GM12872 (cell line): ENCODE measurements at regions not wholly inside any gene's neighbourhood (a gene's known extent, or its start where the extent isn't known, plus 50 kb on each side); places are given as distances from the start of the nearest gene placed in this dataset.

Experiments used
- CTCF ChIP-seq: IDR thresholded peaks from 3 replicates; pipeline ENCODE4 v1.5.1; 2011; ENCODE audit warnings: low read depth, mild to moderate bottlenecking, low read length, moderate library complexity; ENCODE audit not compliant: insufficient read depth

GRCh38 chr6:68053805-68054373 is 581.2 kb upstream of the ADGRB3 start:
- no peak for TF ChIP-seq CTCF

GRCh38 chr6:68052234-68052633 is 582.8 kb upstream of the ADGRB3 start:
- TF ChIP-seq CTCF: no peak

- TF ChIP-seq CTCF: no peak
Measured at GRCh38 chr6:68049562-68049961, 585.5 kb upstream of the ADGRB3 start.

- no peak for TF ChIP-seq CTCF
Measured at GRCh38 chr6:68046756-68047155, 588.3 kb upstream of the ADGRB3 start.

- TF ChIP-seq CTCF: no peak
Measured at GRCh38 chr6:68046302-68046701, 588.8 kb upstream of the ADGRB3 start.

DNA sequence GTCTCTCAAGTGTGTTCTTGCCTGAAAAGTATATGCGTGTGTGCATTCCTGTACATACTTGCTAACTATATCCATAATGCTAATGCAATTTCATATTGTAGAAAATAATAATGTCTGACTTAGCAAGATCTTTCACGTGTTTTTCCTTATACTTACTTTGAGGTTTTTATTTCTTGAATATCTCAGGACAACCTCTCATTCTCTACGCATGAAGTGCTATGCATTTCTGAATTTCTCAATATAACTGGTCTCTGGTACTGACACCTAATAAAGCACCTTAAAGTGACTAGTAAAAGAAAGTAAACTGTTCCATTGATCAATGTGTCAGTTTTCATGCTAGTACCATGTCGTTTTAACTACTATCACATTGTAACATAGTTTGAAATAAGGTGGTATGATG is 589.9 kb upstream of the ADGRB3 start:
- TF ChIP-seq CTCF: no peak

DNA sequence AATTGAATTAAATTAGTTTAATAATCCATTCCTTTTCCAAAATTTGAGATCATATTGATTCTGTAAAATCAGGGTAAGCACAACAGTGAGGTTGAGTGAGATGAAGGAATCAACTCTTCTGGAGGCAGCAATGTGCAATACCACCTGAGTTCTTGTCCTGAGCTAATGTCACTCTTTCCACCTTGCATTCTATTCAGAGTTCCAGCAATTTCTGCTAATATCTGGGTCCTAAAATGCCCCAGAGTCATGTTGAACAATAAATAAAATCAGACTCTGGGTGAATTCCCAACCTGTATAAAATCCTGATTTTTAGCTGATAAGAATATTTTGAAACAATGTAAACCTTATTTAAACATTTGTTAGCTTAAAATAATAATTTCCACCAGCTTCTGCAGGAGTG is 590.8 kb upstream of the ADGRB3 start:
- TF ChIP-seq CTCF: no peak

- no peak for TF ChIP-seq CTCF
Measured at GRCh38 chr6:68043122-68043398, 592.0 kb upstream of the ADGRB3 start.
